Kidney glomerular epithelial cell (primary cell): ENCODE measurements at regions not wholly inside any gene's neighbourhood (a gene's known extent, or its start where the extent isn't known, plus 50 kb on each side); places are given as distances from the start of the nearest gene placed in this dataset.
A peak's percentile ranks its signal among the peaks of the same experiment; 100 is the strongest.

Experiments used
- DNase-seq: peaks from one replicate; lab custom pipeline; 2025; lab: John Stamatoyannopoulos, UW

GRCh38 chr13:48761256-48761655 is 107.5 kb downstream of the CYSLTR2 start:
- no peak for DNase-seq

GRCh38 chr13:48769107-48769704 is 115.5 kb downstream of the CYSLTR2 start:
- DNase-seq: peak; percentile 98

GRCh38 chr13:48770372-48770771 is 116.6 kb downstream of the CYSLTR2 start:
- DNase-seq: no peak

- DNase-seq: no peak
These were observed 119.2 kb downstream of the CYSLTR2 start for GRCh38 chr13:48772908-48773307.

- no peak for DNase-seq
These were observed 120.0 kb downstream of the CYSLTR2 start for GRCh38 chr13:48773531-48774275.

GRCh38 chr13:48775285-48775684 is 121.6 kb downstream of the CYSLTR2 start:
- DNase-seq: no peak

- DNase-seq: peak; percentile 91
These were observed 122.1 kb downstream of the CYSLTR2 start for GRCh38 chr13:48775804-48776203.

GRCh38 chr13:48776401-48776800 is 122.7 kb downstream of the CYSLTR2 start:
- no peak for DNase-seq

- peak; percentile 39 for DNase-seq
These were observed 124.9 kb downstream of the CYSLTR2 start for GRCh38 chr13:48778610-48779009.

GRCh38 chr13:48780713-48781341 is 127.1 kb downstream of the CYSLTR2 start:
- no peak for DNase-seq

- DNase-seq: peak; percentile 40
These were observed 128.7 kb downstream of the CYSLTR2 start for GRCh38 chr13:48782429-48782840.

GRCh38 chr13:48783181-48783630 is 129.5 kb downstream of the CYSLTR2 start:
- DNase-seq: no peak

GRCh38 chr13:48783695-48784230 is 130.0 kb downstream of the CYSLTR2 start:
- DNase-seq: no peak

- no peak for DNase-seq
These were observed 131.3 kb downstream of the CYSLTR2 start for GRCh38 chr13:48784916-48785548.

- no peak for DNase-seq
These were observed 136.5 kb downstream of the CYSLTR2 start for GRCh38 chr13:48790199-48790598.

GRCh38 chr13:48790966-48791365 is 137.2 kb downstream of the CYSLTR2 start:
- no peak for DNase-seq

GRCh38 chr13:48797127-48797526 is 143.4 kb downstream of the CYSLTR2 start:
- no peak for DNase-seq

- DNase-seq: no peak
These were observed 144.0 kb downstream of the CYSLTR2 start for GRCh38 chr13:48797761-48798160.

- DNase-seq: no peak
These were observed 144.5 kb downstream of the CYSLTR2 start for GRCh38 chr13:48798180-48798579.

GRCh38 chr13:48801255-48801654 is 147.5 kb downstream of the CYSLTR2 start:
- no peak for DNase-seq

GRCh38 chr13:48804821-48805601 is 151.3 kb downstream of the CYSLTR2 start:
- peak; percentile 67 for DNase-seq

- DNase-seq: peak; percentile 52
These were observed 152.8 kb downstream of the CYSLTR2 start for GRCh38 chr13:48806522-48806921.
